ENCODE measurements at regions not wholly inside any gene's neighbourhood (a gene's known extent, or its start where the extent isn't known, plus 50 kb on each side); places are given as distances from the start of the nearest gene placed in this dataset.

DNA sequence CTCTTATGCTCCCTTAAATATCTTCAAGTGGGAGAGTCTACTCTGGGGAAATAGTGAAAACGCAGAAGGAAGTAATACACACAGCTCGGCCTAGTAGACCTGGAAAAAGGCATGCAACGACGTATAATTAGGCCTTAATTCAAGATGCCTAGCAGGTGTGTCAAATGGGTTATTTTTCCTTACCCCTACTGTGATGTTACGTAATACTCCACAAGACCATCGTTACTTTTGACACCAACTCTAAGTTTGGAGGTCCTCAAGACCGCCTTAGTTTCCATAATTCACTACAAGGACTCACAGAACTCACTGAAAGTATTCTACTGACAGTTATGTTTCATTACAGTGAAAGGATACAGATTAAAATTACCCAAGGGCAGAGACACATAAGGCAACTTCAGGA is 1024.3 kb upstream of the MAP3K7 start:
- Histone ChIP-seq H3K4me3 (ENCODE audit: low read length) (no peak overlapping the region), H3K4me1 (ENCODE audit: low read length) (no peaks in the 10 kb centered on the region), H3K9me2 (replicated peaks; ENCODE audit: insufficient read depth, low read length) (no peaks in the 10 kb centered on the region), H3K79me2 (ENCODE audit: low read length) (no peaks in the 10 kb centered on the region), H3K36me3 (replicated peaks; ENCODE audit: insufficient read depth, low read length) (no peaks in the 10 kb centered on the region), H3K9ac (ENCODE audit: low read length) (no peak overlapping the region), H3F3A (ENCODE audit: insufficient read depth, low read length) (no peaks in the 10 kb centered on the region), H4K20me1 (ENCODE audit: insufficient read depth, low read length) (no peaks in the 10 kb centered on the region), H2AFZ (ENCODE audit: low read length) (no peak overlapping the region), H3K27me3 (replicated peaks; ENCODE audit: insufficient read depth, low read length) (no peaks in the 10 kb centered on the region), H3K27ac (ENCODE audit: low read length) (no peak overlapping the region), H3K4me2 (ENCODE audit: low read depth, low read length) (no peak overlapping the region), H3K9me3 (replicated peaks; ENCODE audit: insufficient read depth, low read length) (no peaks in the 10 kb centered on the region)
- no peak for DNase-seq
- TF ChIP-seq, protein P1, sequence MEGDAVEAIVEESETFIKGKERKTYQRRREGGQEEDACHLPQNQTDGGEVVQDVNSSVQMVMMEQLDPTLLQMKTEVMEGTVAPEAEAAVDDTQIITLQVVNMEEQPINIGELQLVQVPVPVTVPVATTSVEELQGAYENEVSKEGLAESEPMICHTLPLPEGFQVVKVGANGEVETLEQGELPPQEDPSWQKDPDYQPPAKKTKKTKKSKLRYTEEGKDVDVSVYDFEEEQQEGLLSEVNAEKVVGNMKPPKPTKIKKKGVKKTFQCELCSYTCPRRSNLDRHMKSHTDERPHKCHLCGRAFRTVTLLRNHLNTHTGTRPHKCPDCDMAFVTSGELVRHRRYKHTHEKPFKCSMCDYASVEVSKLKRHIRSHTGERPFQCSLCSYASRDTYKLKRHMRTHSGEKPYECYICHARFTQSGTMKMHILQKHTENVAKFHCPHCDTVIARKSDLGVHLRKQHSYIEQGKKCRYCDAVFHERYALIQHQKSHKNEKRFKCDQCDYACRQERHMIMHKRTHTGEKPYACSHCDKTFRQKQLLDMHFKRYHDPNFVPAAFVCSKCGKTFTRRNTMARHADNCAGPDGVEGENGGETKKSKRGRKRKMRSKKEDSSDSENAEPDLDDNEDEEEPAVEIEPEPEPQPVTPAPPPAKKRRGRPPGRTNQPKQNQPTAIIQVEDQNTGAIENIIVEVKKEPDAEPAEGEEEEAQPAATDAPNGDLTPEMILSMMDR (IDR thresholded peaks at IDR 0.05; ENCODE audit: low read length): no peak
- TF ChIP-seq EZH2 (optimal IDR thresholded peaks at IDR 0.05; ENCODE audit: low read depth, low read length): no peak

DNA sequence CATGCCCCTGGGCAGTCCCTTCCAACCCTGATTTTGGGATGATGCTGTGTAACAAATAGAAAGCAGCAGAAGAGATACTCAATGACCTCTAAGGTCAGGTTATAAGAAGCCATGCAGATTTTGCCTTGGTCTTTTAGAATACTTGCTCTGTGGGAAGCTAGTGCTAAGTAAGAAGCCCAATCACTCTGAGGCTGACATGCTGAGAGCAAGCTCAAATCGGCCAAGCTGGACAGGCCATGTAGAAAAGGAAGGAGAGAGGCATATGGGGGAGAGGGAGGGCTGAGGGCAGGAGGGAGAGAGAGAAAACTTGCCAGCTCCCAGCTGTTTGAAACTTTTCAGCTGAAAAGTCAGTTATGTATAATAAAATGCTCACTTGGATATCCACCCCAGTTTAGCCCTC is 1021.6 kb upstream of the MAP3K7 start:
- Histone ChIP-seq H3K4me1 (ENCODE audit: low read length) (no peaks in the 10 kb centered on the region), H3K4me3 (ENCODE audit: low read length) (no peak overlapping the region), H2AFZ (ENCODE audit: low read length) (no peak overlapping the region), H3K9me3 (replicated peaks; ENCODE audit: insufficient read depth, low read length) (no peaks in the 10 kb centered on the region), H3K36me3 (replicated peaks; ENCODE audit: insufficient read depth, low read length) (no peaks in the 10 kb centered on the region), H3F3A (ENCODE audit: insufficient read depth, low read length) (no peaks in the 10 kb centered on the region), H3K27me3 (replicated peaks; ENCODE audit: insufficient read depth, low read length) (no peaks in the 10 kb centered on the region), H3K4me2 (ENCODE audit: low read depth, low read length) (no peak overlapping the region), H3K27ac (ENCODE audit: low read length) (no peak overlapping the region), H4K20me1 (ENCODE audit: insufficient read depth, low read length) (no peaks in the 10 kb centered on the region), H3K79me2 (ENCODE audit: low read length) (no peaks in the 10 kb centered on the region), H3K9me2 (replicated peaks; ENCODE audit: insufficient read depth, low read length) (no peaks in the 10 kb centered on the region), H3K9ac (ENCODE audit: low read length) (no peak overlapping the region)
- TF ChIP-seq EZH2 (optimal IDR thresholded peaks at IDR 0.05; ENCODE audit: low read depth, low read length) (no peak), EZH2phosphoT487 (IDR thresholded peaks at IDR 0.05; ENCODE audit: low read length) (no peak)
- TF ChIP-seq, protein P1 (IDR thresholded peaks at IDR 0.05; ENCODE audit: low read length): no peak
- DNase-seq: no peak

DNA sequence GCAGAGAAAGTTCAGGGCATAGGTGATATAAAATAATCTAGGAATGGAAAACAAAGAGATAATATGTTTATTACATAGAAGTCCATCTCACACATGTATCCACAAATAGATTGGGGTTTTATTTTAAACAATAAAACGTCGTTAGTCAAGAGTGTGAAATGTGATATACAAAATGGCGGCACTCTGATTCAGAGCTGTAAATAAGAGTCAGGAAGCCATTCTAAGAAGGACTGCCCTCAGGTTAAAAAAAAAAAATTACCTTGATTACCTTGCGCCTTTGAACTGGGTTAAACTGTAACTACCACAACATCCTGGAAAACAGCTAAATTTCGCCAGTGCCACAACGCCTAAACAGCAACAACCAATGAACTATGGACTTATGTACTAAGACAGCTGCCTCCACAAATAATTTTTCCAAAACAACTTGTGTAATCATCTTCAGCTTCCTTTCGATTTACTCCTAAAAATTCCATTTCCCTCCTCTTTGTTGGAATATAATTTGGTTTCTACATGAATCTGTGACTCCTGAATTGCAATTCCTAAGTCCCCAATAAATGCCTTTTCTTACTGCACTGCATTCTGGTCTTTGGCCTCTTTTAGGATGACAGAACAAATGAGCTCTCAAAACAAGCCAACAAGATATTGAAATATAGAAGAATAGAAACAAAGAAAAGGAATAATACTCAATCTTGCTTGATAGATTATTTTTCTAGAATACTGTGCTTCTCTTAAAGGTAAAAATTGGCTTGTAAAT is 1019.5 kb upstream of the MAP3K7 start:
- Histone ChIP-seq H3F3A (ENCODE audit: insufficient read depth, low read length) (no peaks in the 10 kb centered on the region), H2AFZ (ENCODE audit: low read length) (no peak overlapping the region), H3K4me1 (ENCODE audit: low read length) (no peaks in the 10 kb centered on the region), H3K4me2 (ENCODE audit: low read depth, low read length) (no peak overlapping the region), H3K9me2 (replicated peaks; ENCODE audit: insufficient read depth, low read length) (no peaks in the 10 kb centered on the region), H3K9me3 (replicated peaks; ENCODE audit: insufficient read depth, low read length) (no peaks in the 10 kb centered on the region), H3K4me3 (ENCODE audit: low read length) (no peak overlapping the region), H3K27ac (ENCODE audit: low read length) (no peak overlapping the region), H3K79me2 (ENCODE audit: low read length) (no peaks in the 10 kb centered on the region), H4K20me1 (ENCODE audit: insufficient read depth, low read length) (no peaks in the 10 kb centered on the region), H3K27me3 (replicated peaks; ENCODE audit: insufficient read depth, low read length) (no peaks in the 10 kb centered on the region), H3K36me3 (replicated peaks; ENCODE audit: insufficient read depth, low read length) (no peaks in the 10 kb centered on the region), H3K9ac (ENCODE audit: low read length) (no peak overlapping the region)
- TF ChIP-seq EZH2 (optimal IDR thresholded peaks at IDR 0.05; ENCODE audit: low read depth, low read length) (no peak), EZH2phosphoT487 (IDR thresholded peaks at IDR 0.05; ENCODE audit: low read length) (no peak)
- TF ChIP-seq, protein P1 (IDR thresholded peaks at IDR 0.05; ENCODE audit: low read length): no peak
- DNase-seq: no peak

All from MM.1S (cell line).